ENCODE measurements at regions not wholly inside any gene's neighbourhood (a gene's known extent, or its start where the extent isn't known, plus 50 kb on each side); places are given as distances from the start of the nearest gene placed in this dataset.

- no peak for DNase-seq (ENCODE audit: low read depth)
- H3K4me3 ChIP-seq (ENCODE audit: low read depth, low read length): no peak overlapping the region
- no peak for TF ChIP-seq CTCF (IDR thresholded peaks at IDR 0.05; ENCODE audit: insufficient read depth, low read depth, low read length, missing control alignments)
These were observed 190.0 kb downstream of the EMP1 start for GRCh38 chr12:13386323-13387039.

GRCh38 chr12:13383379-13383778 is 186.9 kb downstream of the EMP1 start:
- no peak overlapping the region for H3K4me3 ChIP-seq (ENCODE audit: low read depth, low read length)
- no peak for TF ChIP-seq CTCF (IDR thresholded peaks at IDR 0.05; ENCODE audit: insufficient read depth, low read depth, low read length, missing control alignments)
- no peak for DNase-seq (ENCODE audit: low read depth)

DNA sequence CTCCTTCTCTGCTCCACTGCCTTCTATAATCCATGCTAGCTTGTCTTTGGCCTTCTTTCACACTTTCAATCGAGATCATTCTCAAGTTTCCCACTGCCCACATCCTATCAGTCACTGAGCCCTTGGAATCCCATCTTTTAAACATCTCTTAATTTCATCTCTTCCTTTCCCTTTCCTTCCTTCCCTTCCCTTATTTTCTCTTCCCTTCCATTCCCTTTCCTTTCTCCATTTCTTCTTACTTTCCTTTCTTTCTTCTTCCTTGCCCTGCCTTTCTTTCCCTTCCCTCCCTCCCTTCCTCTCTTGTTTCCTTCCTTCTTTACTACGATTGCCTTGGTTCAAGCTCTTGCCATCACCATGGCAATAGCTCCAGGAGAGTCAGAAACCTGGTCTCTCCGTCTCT is 183.8 kb downstream of the EMP1 start:
- no peak for DNase-seq (ENCODE audit: low read depth)
- no peak for TF ChIP-seq CTCF (IDR thresholded peaks at IDR 0.05; ENCODE audit: insufficient read depth, low read depth, low read length, missing control alignments)
- H3K4me3 ChIP-seq (ENCODE audit: low read depth, low read length): no peak overlapping the region

GRCh38 chr12:13379531-13380188 is 183.1 kb downstream of the EMP1 start:
- TF ChIP-seq CTCF (IDR thresholded peaks at IDR 0.05; ENCODE audit: insufficient read depth, low read depth, low read length, missing control alignments): no peak
- DNase-seq (ENCODE audit: low read depth): no peak
- H3K4me3 ChIP-seq (ENCODE audit: low read depth, low read length): no peak overlapping the region

DNA sequence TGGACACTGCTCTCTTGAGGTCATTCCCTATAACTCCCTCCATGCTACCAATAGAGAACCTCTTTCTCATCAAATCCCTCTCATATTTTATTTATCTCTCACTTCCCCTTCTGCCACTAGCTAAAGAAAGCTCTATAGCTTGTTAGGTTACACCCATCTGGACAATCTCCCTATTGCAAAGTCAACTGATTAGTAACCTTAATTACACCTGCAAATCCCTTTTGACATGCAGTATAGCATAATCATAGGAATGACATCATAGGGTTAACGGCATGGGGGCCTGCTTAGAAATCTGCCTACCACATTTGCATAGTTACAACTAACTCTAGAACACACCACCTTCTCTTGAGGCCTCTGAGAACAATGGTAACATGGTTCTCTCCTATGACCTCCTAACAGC is 181.2 kb downstream of the EMP1 start:
- H3K4me3 ChIP-seq (ENCODE audit: low read depth, low read length): no peak overlapping the region
- no peak for DNase-seq (ENCODE audit: low read depth)
- no peak for TF ChIP-seq CTCF (IDR thresholded peaks at IDR 0.05; ENCODE audit: insufficient read depth, low read depth, low read length, missing control alignments)

GRCh38 chr12:13376610-13377373 is 180.3 kb downstream of the EMP1 start:
- H3K4me3 ChIP-seq (ENCODE audit: low read depth, low read length): no peak overlapping the region
- no peak for TF ChIP-seq CTCF (IDR thresholded peaks at IDR 0.05; ENCODE audit: insufficient read depth, low read depth, low read length, missing control alignments)
- DNase-seq (ENCODE audit: low read depth): no peak
